ENCODE measurements at regions not wholly inside any gene's neighbourhood (a gene's known extent, or its start where the extent isn't known, plus 50 kb on each side); places are given as distances from the start of the nearest gene placed in this dataset.
A peak's percentile ranks its signal among the peaks of the same experiment; 100 is the strongest.

GRCh38 chr2:222074674-222075073 is 224.1 kb downstream of the PAX3 start:
- no peaks in the 10 kb centered on the region for H3K9me3 ChIP-seq
- ATAC-seq (no peak), DNase-seq (no peak)
- no peak overlapping the region for H3K4me3 ChIP-seq
- H3K36me3 ChIP-seq (ENCODE audit: insufficient read depth in 1 of 2, low read depth in 1 of 2), result no peaks in the 10 kb centered on the region
- no peak for TF ChIP-seq CTCF (IDR thresholded peaks at IDR 0.05)
- no peak overlapping the region for H3K27ac ChIP-seq
- WGBS, 3 donors, result 34 to 45% (median 43%) methylated on average over 2 of the region's 2 CpGs
- peaks cover 5% of the 10 kb centered on the region for H3K4me1 ChIP-seq
- peaks cover 0 to 8% (median 0%) of the 10 kb centered on the region in 3 donors for H3K27me3 ChIP-seq (ENCODE audit: insufficient read depth in 3 of 3, low read length in 2 of 3)
- intact Hi-C loops (cut with DNase I), result no loop called here

GRCh38 chr2:222071911-222072310 is 226.9 kb downstream of the PAX3 start:
- TF ChIP-seq CTCF (IDR thresholded peaks at IDR 0.05), result no peak
- no peak overlapping the region for H3K27ac ChIP-seq
- H3K36me3 ChIP-seq (ENCODE audit: insufficient read depth in 1 of 2, low read depth in 1 of 2), result no peaks in the 10 kb centered on the region
- ATAC-seq (no peak), DNase-seq (no peak)
- WGBS, 3 donors, result 89 to 95% (median 90%) methylated on average over 2 of the region's 2 CpGs
- H3K27me3 ChIP-seq (ENCODE audit: insufficient read depth in 3 of 3, low read length in 2 of 3), result no peaks in the 10 kb centered on the region
- H3K4me3 ChIP-seq, result no peak overlapping the region
- H3K4me1 ChIP-seq, result peaks cover 5% of the 10 kb centered on the region
- no peaks in the 10 kb centered on the region for H3K9me3 ChIP-seq
- intact Hi-C loops (cut with DNase I), result no loop called here

GRCh38 chr2:222064286-222064685 is 234.5 kb downstream of the PAX3 start:
- Histone ChIP-seq H3K4me1 (no peaks in the 10 kb centered on the region), H3K27ac (no peak overlapping the region), H3K27me3 (ENCODE audit: insufficient read depth in 3 of 3, low read length in 2 of 3) (peaks cover 0 to 2% (median 0%) of the 10 kb centered on the region in 3 donors), H3K36me3 (ENCODE audit: insufficient read depth in 1 of 2, low read depth in 1 of 2) (no peaks in the 10 kb centered on the region), H3K4me3 (no peak overlapping the region), H3K9me3 (no peaks in the 10 kb centered on the region)
- 62 to 76% (median 71%) methylated on average over 2 of the region's 2 CpGs for WGBS, 3 donors
- DNase-seq, result no peak
- intact Hi-C loops (cut with DNase I), result loop anchor here in 1 of 2 donors (5.0 kb wide), 1 partner anchor 238 kb away; no protein-coding TSS in a partner anchor
- no peak for ATAC-seq
- no peak for TF ChIP-seq CTCF (IDR thresholded peaks at IDR 0.05)

- intact Hi-C loops (cut with DNase I), result loop anchor here (5.0 kb wide), 4 partner anchors 233 to 553 kb away; no protein-coding TSS in a partner anchor
- DNase-seq (no peak), ATAC-seq (peak in 1 of 4 donors; percentile 64)
- WGBS, 3 donors, result 46 to 56% (median 48%) methylated on average over 2 of the region's 2 CpGs
- Histone ChIP-seq H3K36me3 (ENCODE audit: insufficient read depth in 1 of 2, low read depth in 1 of 2) (no peaks in the 10 kb centered on the region), H3K27me3 (ENCODE audit: insufficient read depth in 3 of 3, low read length in 2 of 3) (peaks cover 0 to 10% (median 0%) of the 10 kb centered on the region in 3 donors), H3K4me3 (no peak overlapping the region), H3K9me3 (no peaks in the 10 kb centered on the region), H3K4me1 (no peaks in the 10 kb centered on the region), H3K27ac (no peak overlapping the region)
- no peak for TF ChIP-seq CTCF (IDR thresholded peaks at IDR 0.05)
Measured at GRCh38 chr2:222058819-222059445, 239.9 kb downstream of the PAX3 start.

Data from psoas muscle (tissue), 7 donors.